ENCODE measurements at regions not wholly inside any gene's neighbourhood (a gene's known extent, or its start where the extent isn't known, plus 50 kb on each side); places are given as distances from the start of the nearest gene placed in this dataset.
A peak's percentile ranks its signal among the peaks of the same experiment; 100 is the strongest.

DNA sequence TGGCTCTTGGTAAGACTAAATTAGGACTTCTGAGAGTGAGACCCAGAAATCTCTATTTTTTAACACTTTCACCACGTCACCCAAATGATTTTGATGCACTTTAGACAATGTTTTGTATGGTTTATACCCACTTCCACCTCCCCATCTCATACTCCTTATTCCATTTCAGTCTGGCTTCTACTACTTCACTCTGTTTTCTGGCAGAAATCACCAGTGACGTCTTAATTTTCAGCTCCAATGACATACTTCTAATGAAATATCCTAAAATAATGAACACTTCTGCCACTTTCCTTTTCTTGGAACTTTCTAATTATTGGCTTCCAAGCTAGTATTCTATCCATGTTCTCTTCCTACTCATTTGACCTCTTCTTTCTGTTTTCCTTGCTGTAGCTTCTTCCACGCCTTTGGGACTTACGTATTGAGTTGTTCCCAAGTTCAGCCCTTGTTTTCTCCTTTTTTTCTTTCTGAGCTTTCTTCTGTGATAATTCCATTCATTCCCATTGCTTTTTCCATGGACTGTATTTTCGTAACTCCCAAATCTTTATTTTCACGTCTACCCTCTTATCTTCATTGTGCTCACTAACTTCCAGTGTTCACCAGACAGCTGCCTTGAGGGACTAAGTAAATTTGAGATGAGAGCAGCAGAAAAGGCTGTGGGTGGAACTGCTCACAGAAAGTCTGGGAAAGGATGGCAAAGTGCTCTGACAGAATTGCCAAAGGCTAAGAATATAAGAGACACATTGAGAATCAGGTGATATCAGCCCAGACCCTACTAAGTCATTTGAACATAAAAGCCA lies 115.8 kb downstream of the CAPZA3 start:
- no peak for DNase-seq (ENCODE audit: low read depth)
- no peak for TF ChIP-seq CTCF (conservative IDR thresholded peaks at IDR 0.05; ENCODE audit: control insufficient read depth, insufficient read depth, low read depth, low read length)
- no peak overlapping the region for H3K4me3 ChIP-seq (ENCODE audit: control insufficient read depth, low read depth, low read length)

DNA sequence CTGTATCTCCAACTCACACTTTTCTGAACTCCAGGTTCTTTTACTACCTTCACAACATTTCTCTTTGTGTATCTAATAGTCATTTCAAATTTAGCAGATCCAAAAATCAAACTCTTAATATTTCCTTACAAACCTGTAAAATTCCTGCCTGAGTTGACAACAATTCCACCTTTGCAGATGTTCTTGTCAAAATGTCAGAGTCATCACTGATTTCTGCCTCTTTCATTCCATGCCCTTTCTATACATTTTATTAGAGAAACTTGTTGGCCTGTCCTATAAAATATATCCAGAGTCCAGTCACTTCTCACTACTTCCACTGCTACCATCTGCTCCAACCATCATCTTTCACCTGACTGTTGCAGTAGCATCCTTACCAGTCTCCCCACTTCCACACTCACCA lies 119.7 kb downstream of the CAPZA3 start:
- no peak for DNase-seq (ENCODE audit: low read depth)
- H3K4me3 ChIP-seq (ENCODE audit: control insufficient read depth, low read depth, low read length), result no peak overlapping the region
- TF ChIP-seq CTCF (conservative IDR thresholded peaks at IDR 0.05; ENCODE audit: control insufficient read depth, insufficient read depth, low read depth, low read length), result no peak

DNA sequence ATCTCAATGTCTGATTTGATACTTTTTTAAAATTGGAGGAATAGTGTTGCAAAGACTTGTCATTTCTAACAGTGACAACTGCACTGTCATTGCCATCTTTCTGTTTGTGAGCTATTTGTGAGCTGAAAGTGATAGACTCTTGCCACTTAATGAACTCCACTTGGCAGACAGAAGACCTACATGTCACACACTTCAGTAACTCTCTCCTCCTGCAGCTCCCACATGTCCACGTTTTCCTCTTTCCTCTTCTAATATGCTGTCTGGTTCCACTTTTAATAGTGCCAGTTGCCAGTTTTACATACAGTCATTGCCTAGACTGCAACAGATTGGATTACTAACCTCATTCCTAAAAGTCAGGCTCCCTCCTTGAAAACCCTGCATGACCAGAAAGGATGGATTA lies 121.5 kb downstream of the CAPZA3 start:
- H3K4me3 ChIP-seq (ENCODE audit: control insufficient read depth, low read depth, low read length), result no peak overlapping the region
- DNase-seq (ENCODE audit: low read depth), result no peak
- no peak for TF ChIP-seq CTCF (conservative IDR thresholded peaks at IDR 0.05; ENCODE audit: control insufficient read depth, insufficient read depth, low read depth, low read length)

DNA sequence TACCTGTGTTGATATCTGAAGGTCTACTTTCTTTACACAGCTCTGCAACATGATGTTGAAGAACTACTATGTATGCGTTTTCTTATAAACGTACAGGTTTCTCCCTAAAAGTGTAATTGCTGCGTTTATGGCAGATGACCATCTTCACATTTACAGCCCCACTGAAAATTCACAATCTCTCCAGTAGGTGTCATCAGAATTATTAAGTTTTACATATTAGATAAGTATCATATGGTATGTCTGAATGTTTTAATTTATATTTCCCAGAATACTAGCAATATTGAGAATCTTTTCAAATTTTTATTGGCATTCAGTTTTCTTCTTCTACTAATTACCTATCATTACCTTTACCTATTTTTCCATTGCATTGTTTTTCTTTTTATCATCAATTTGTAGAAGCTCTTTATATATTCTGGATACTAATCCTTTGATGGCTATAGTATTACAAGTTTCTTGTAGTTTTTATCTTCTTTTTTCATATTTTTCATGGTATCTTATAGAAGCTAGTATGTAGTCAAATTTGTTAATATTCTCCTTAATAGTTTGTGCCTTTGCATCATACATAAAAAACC lies 123.5 kb downstream of the CAPZA3 start:
- peak; percentile 62 for DNase-seq (ENCODE audit: low read depth)
- no peak overlapping the region for H3K4me3 ChIP-seq (ENCODE audit: control insufficient read depth, low read depth, low read length)
- peak; percentile 57 for TF ChIP-seq CTCF (conservative IDR thresholded peaks at IDR 0.05; ENCODE audit: control insufficient read depth, insufficient read depth, low read depth, low read length)

GRCh38 chr12:18863769-18864500 lies 126.0 kb downstream of the CAPZA3 start:
- no peak for TF ChIP-seq CTCF (conservative IDR thresholded peaks at IDR 0.05; ENCODE audit: control insufficient read depth, insufficient read depth, low read depth, low read length)
- no peak for DNase-seq (ENCODE audit: low read depth)
- H3K4me3 ChIP-seq (ENCODE audit: control insufficient read depth, low read depth, low read length), result no peak overlapping the region

DNA sequence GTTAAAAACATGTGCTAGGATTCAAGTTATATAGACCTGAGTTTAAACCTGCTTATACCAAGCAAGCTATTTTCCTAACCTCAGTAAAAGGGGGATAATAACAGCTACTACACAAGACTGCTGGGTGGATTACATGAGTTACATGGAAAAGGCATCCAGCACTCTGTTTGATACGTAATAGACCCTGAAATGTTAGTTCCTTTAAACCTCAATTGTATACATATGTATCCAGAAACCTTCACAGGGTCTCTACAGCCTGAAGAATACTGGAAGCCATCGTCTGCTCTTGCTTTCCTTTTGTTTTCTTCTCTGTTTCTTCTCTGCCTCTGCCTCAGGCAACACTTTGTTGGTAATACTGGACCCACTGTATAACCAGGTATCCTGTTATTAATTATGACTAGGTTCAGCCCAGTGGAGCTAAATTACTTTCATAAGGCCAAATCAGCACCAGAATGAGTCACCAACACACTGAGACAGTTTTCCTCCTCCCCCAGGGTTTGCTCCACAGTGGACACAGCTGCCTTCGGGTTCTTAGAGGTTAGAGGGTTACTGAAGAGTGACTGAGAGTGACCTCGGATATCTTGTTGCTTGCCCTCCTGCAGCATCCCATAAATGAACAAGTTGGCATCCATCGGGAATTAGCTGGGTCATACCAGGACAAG lies 127.1 kb downstream of the CAPZA3 start:
- DNase-seq (ENCODE audit: low read depth), result peak; percentile 93
- no peak for TF ChIP-seq CTCF (conservative IDR thresholded peaks at IDR 0.05; ENCODE audit: control insufficient read depth, insufficient read depth, low read depth, low read length)
- H3K4me3 ChIP-seq (ENCODE audit: control insufficient read depth, low read depth, low read length), result no peak overlapping the region

All from fibroblast of mammary gland (primary cell).